IMR-90 (cell line): ENCODE measurements at regions not wholly inside any gene's neighbourhood (a gene's known extent, or its start where the extent isn't known, plus 50 kb on each side); places are given as distances from the start of the nearest gene placed in this dataset.

Source experiments
- ATAC-seq: fragments of 200-7000 bp; cut with Tn5 transposase; 2 replicates; pipeline ENCODE4 v1.9.1; 2020; ENCODE audit warnings: low read depth, mild to moderate bottlenecking, moderate library complexity
- BruUV-seq: library from RNA; stranded (reverse); fragments of 400-500 nt; replicated peaks from 2 replicates; lab custom pipeline; 2021; lab: Mats Ljungman, UMichigan
- CTCF ChIA-PET: fragments of 300-600 bp; formaldehyde crosslinking; extraction: SDS; loops from one replicate; lab custom pipeline; 2021; ENCODE audit warnings: antibody characterized with exemption; lab: Yijun Ruan, JAX
- POLR2A ChIA-PET: fragments of 300-600 bp; sonication (Branson Sonifier 250); formaldehyde crosslinking; loops from one replicate; lab custom pipeline; 2022; ENCODE audit warnings: antibody characterized with exemption; ENCODE audit not compliant: unreplicated experiment; lab: Charles Lee
- DNase-seq: peaks from one replicate; pipeline ENCODE4 v3.0.0; 2013
- H2AFZ ChIP-seq: replicated peaks from 2 replicates; pipeline ENCODE3; 2013; ENCODE audit warnings: low read length, mild to moderate bottlenecking; ENCODE audit not compliant: poor library complexity
- H2AK5ac ChIP-seq: 2 replicates; pipeline ENCODE4 v1.6.1; 2013; ENCODE audit warnings: low read depth, low read length, inconsistent platforms
- H2AK9ac ChIP-seq: replicated peaks from 2 replicates; pipeline ENCODE3; 2013; ENCODE audit warnings: mild to moderate bottlenecking, low read depth, low read length, moderate library complexity; ENCODE audit not compliant: poor library complexity
- H2BK120ac ChIP-seq: 2 replicates; pipeline ENCODE4 v1.6.1; 2013; ENCODE audit warnings: low read depth, low read length, inconsistent platforms
- H2BK15ac ChIP-seq: 3 replicates; pipeline ENCODE4 v1.6.1; 2013; ENCODE audit warnings: low read depth, low read length, inconsistent platforms
- H2BK20ac ChIP-seq: 2 replicates; pipeline ENCODE4 v1.6.1; 2013; ENCODE audit warnings: low read depth, mild to moderate bottlenecking, inconsistent platforms, low read length, moderate library complexity
- H2BK5ac ChIP-seq: 2 replicates; pipeline ENCODE4 v1.6.1; 2013; ENCODE audit warnings: mild to moderate bottlenecking, low read depth, low read length, inconsistent platforms; ENCODE audit not compliant: poor library complexity, severe bottlenecking
- H3K14ac ChIP-seq: replicated peaks from 2 replicates; pipeline ENCODE4 v1.6.1; 2013; ENCODE audit warnings: low read depth, low read length, inconsistent platforms
- H3K18ac ChIP-seq: 2 replicates; pipeline ENCODE4 v1.6.1; 2013; ENCODE audit warnings: low read depth, low read length, control low read depth
- H3K23ac ChIP-seq: 2 replicates; pipeline ENCODE4 v1.6.1; 2013; ENCODE audit warnings: low read depth, low read length, inconsistent platforms
- H3K27ac ChIP-seq: 2 replicates; pipeline ENCODE4 v1.5.1; 2013; ENCODE audit warnings: mild to moderate bottlenecking, control low read depth, low read length; ENCODE audit not compliant: insufficient read depth
- H3K27me3 ChIP-seq: 2 replicates; pipeline ENCODE4 v1.6.1; 2013; ENCODE audit warnings: low read length; ENCODE audit not compliant: control insufficient read depth, insufficient read depth
- H3K36me3 ChIP-seq: 2 replicates; pipeline ENCODE4 v1.6.1; 2013; ENCODE audit warnings: low read length, mixed read lengths; ENCODE audit not compliant: control insufficient read depth, insufficient read depth
- H3K4ac ChIP-seq: 2 replicates; pipeline ENCODE4 v1.6.1; 2013; ENCODE audit warnings: low read depth, low read length, inconsistent platforms
- H3K4me1 ChIP-seq: 2 replicates; pipeline ENCODE4 v1.6.1; 2013; ENCODE audit warnings: low read length, mixed read lengths; ENCODE audit not compliant: control insufficient read depth, insufficient read depth
- H3K4me2 ChIP-seq: 2 replicates; pipeline ENCODE4 v1.6.1; 2013; ENCODE audit warnings: low read depth, mild to moderate bottlenecking, control low read depth, low read length, moderate library complexity
- H3K4me3 ChIP-seq: 2 replicates; pipeline ENCODE4 v1.5.1; 2013; ENCODE audit warnings: low read depth, mild to moderate bottlenecking, control low read depth, low read length, moderate library complexity; ENCODE audit not compliant: insufficient read depth
- H3K56ac ChIP-seq: 2 replicates; pipeline ENCODE4 v1.6.1; 2013; ENCODE audit warnings: low read length, inconsistent platforms; ENCODE audit not compliant: insufficient read depth; ENCODE audit errors: extremely low read depth
- H3K79me1 ChIP-seq, 2 experiments: 2 replicates each; pipeline ENCODE4 v1.6.1; 2013; ENCODE audit warnings: low read length in 2 of 2, inconsistent platforms in 1 of 2, low read depth in 1 of 2
- H3K9ac ChIP-seq: 2 replicates; pipeline ENCODE4 v1.6.1; 2013; ENCODE audit warnings: low read depth, low read length, control low read depth
- H3K9me1 ChIP-seq: 2 replicates; pipeline ENCODE4 v1.6.1; 2013; ENCODE audit warnings: low read length, inconsistent platforms; ENCODE audit not compliant: insufficient read depth
- H3K9me3 ChIP-seq: 2 replicates; pipeline ENCODE4 v1.6.1; 2013; ENCODE audit warnings: low read length; ENCODE audit not compliant: control insufficient read depth, insufficient read depth
- H4K20me1 ChIP-seq: 2 replicates; pipeline ENCODE4 v1.6.1; 2013; ENCODE audit warnings: low read length, inconsistent platforms; ENCODE audit not compliant: insufficient read depth
- H4K5ac ChIP-seq: 2 replicates; pipeline ENCODE4 v1.6.1; 2013; ENCODE audit warnings: mild to moderate bottlenecking, low read depth, low read length, control low read depth
- H4K8ac ChIP-seq, 2 experiments: 2 replicates each; pipeline ENCODE4 v1.6.1; 2013; ENCODE audit warnings: low read depth in 2 of 2, low read length in 2 of 2, control low read depth in 1 of 2, inconsistent platforms in 1 of 2
- H4K91ac ChIP-seq: 2 replicates; pipeline ENCODE4 v1.6.1; 2013; ENCODE audit warnings: low read depth, low read length, inconsistent platforms; ENCODE audit not compliant: insufficient read depth
- CEBPB ChIP-seq: IDR thresholded peaks from 2 replicates; pipeline ENCODE4 v1.6.1; 2012; ENCODE audit warnings: low read depth, low read length, improper control_type of control experiment
- CHD1 ChIP-seq: IDR thresholded peaks from 2 replicates; pipeline ENCODE4 v1.6.1; 2012; ENCODE audit warnings: low read depth, low read length, improper control_type of control experiment
- MXI1 ChIP-seq: IDR thresholded peaks from 2 replicates; pipeline ENCODE4 v1.6.1; 2012; ENCODE audit warnings: low read depth, mild to moderate bottlenecking, low read length, moderate library complexity, borderline replicate concordance
- RAD21 ChIP-seq: IDR thresholded peaks from 2 replicates; pipeline ENCODE4 v1.6.1; 2012; ENCODE audit warnings: low read length, improper control_type of control experiment
- SMC3 ChIP-seq: fragments of 150-350 bp; IDR thresholded peaks from 2 replicates; pipeline ENCODE4 v1.6.1; 2016; ENCODE audit warnings: low read depth, mild to moderate bottlenecking, antibody characterized with exemption, low read length, moderate library complexity
- WGBS, 2 experiments: methylation state at CpG; one replicate each; pipeline versions ENCODE4 v1.1.5 to v1.1.7; 2013; ENCODE audit warnings: missing lambda C conversion rate in 2 of 2; ENCODE audit not compliant: insufficient read length in 1 of 2; ENCODE audit errors: extremely low coverage in 2 of 2; 5-methylcytosine and 5-hydroxymethylcytosine counted together
- dilution Hi-C: fragments of 300-500 bp; cut with HindIII; formaldehyde crosslinking; loops from one replicate; pipeline ENCODE4 v1.14.3; 2018; ENCODE audit warnings: low sequenced_read_pairs; ENCODE audit not compliant: unreplicated experiment
- in situ Hi-C: fragments of 300-500 bp; cut with MboI; formaldehyde crosslinking; loops from 3 replicates; pipeline ENCODE4 v1.14.3; 2019; ENCODE audit warnings: low sequenced_read_pairs, inconsistent platforms, mixed read lengths
- intact Hi-C: fragments of 100-400 bp; cut with micrococcal nuclease; formaldehyde crosslinking; loops from 2 replicates; pipeline ENCODE4 v1.10.0; 2022

- POLR2A ChIA-PET = no interaction called here
- no peaks in the 10 kb centered on the region for H3K36me3 ChIP-seq
- H2BK5ac ChIP-seq = no peak overlapping the region
- no peaks in the 10 kb centered on the region for H3K4me1 ChIP-seq
- H4K20me1 ChIP-seq = no peaks in the 10 kb centered on the region
- no peak overlapping the region for H3K18ac ChIP-seq
- H2AK9ac ChIP-seq = no peak overlapping the region
- intact Hi-C loops = no loop called here
- H3K9me3 ChIP-seq = no peaks in the 10 kb centered on the region
- no peak overlapping the region for H4K8ac ChIP-seq
- no peak overlapping the region for H3K4me2 ChIP-seq
- H2BK20ac ChIP-seq = no peak overlapping the region
- no peak overlapping the region for H3K4ac ChIP-seq
- ATAC-seq = no peak
- no TSS peak for BruUV-seq
- in situ Hi-C loops = no loop called here
- H3K9ac ChIP-seq = no peak overlapping the region
- no peak overlapping the region for H4K91ac ChIP-seq
- H2BK120ac ChIP-seq = no peak overlapping the region
- H3K79me1 ChIP-seq = no peaks in the 10 kb centered on the region
- H2AK5ac ChIP-seq = no peak overlapping the region
- H2AFZ ChIP-seq = no peak overlapping the region
- CTCF ChIA-PET = no interaction called here
- H3K56ac ChIP-seq = no peak overlapping the region
- no peak overlapping the region for H3K27ac ChIP-seq
- no peaks in the 10 kb centered on the region for H3K9me1 ChIP-seq
- dilution Hi-C loops = no loop called here
- H2BK15ac ChIP-seq = no peak overlapping the region
- H3K14ac ChIP-seq = no peak overlapping the region
- no peaks in the 10 kb centered on the region for H3K27me3 ChIP-seq
- H3K23ac ChIP-seq = no peak overlapping the region
- TF ChIP-seq SMC3 (no peak), MXI1 (no peak), CEBPB (no peak), RAD21 (no peak), CHD1 (no peak)
- DNase-seq = no peak
- H3K4me3 ChIP-seq = no peak overlapping the region
- no peak overlapping the region for H4K5ac ChIP-seq
- WGBS, 2 experiments = 0% methylated on average over 1 of the region's 3 CpGs; no CpG with 5 or more reads in 1 of the 2 experiments
Measured at GRCh38 chr7:85286446-85286845, 99.6 kb upstream of the SEMA3D start.
